Stimulated activated naive CD8-positive, alpha-beta T cell treated with anti-CD3 and anti-CD28 coated beads, Interleukin-15, amount 100 ng/mL, for 72 hours (primary cell): ENCODE measurements at regions not wholly inside any gene's neighbourhood (a gene's known extent, or its start where the extent isn't known, plus 50 kb on each side); places are given as distances from the start of the nearest gene placed in this dataset.

Experiments
- ATAC-seq: fragments of 150-1000 bp; cut with Tn5 transposase; 2 replicates; pipeline ENCODE4 v1.10.0; 2021; ENCODE audit warnings: mild to moderate bottlenecking, moderate library complexity
- DNase-seq, 2 donors: peaks; one replicate each; pipeline ENCODE4 v3.0.0; 2021 to 2022
- H3K27ac Mint-ChIP-seq, 2 donors: one replicate each; pipeline ENCODE4 v1.8.0; 2022; ENCODE audit warnings: mild to moderate bottlenecking in 2 of 2, mixed read lengths in 2 of 2, moderate library complexity in 2 of 2
- H3K27me3 Mint-ChIP-seq: one replicate; pipeline ENCODE4 v1.8.0; 2022; ENCODE audit warnings: mixed read lengths
- H3K4me1 Mint-ChIP-seq: one replicate; pipeline ENCODE4 v1.8.0; 2022; ENCODE audit warnings: mild to moderate bottlenecking, mixed read lengths
- H3K4me3 Mint-ChIP-seq, 2 donors: one replicate each; pipeline ENCODE4 v1.8.0; 2022; ENCODE audit warnings: mild to moderate bottlenecking in 2 of 2, mixed read lengths in 2 of 2, moderate library complexity in 1 of 2
- H3K9me3 Mint-ChIP-seq, 2 donors: one replicate each; pipeline ENCODE4 v1.8.0; 2022; ENCODE audit warnings: mixed read lengths in 2 of 2

DNA sequence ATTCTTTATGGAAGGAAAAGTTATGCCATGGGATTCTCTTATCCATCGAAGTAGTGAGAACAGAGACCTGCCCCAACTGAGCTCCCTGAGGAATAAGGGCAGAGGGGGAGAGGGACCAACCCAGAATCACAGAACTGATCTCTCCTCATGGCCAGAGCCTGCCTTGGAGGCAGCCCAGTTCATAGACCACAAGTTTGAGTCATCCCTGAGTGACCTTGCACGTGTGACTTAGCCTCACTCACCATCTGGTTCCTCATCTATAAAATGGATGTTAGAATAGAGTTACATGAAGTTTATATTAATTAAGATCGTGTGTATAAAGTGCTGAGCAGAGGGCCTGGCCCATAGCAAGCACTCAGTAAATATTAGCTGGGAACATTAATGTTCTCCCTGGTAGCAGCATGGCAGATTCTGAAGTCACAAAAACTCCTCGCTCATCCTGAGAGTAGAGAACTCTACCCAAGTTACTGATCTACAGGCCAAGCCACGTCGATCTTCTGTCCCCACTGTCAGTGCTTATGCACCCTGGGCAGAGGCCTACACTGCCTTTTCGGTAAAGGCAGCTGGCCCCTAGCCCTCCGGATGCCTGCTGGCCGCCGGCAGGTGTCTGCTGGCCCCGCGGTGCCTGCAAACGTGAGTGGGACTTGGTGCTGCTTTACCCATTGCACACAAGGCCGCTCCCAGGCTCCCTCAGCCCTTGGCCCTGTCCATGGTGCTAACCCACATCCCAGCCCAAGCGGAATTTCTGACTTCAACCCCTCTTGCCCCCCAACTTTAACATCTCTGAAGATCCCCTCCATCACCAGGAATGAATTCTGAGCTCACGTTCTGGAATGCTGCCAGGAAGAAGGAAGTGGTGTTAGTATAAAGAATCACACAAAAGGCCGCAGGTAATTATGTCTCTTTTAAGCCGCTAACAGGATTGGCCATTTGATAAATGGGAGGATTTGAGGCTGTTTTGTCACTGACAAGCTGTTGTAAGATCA is 61.1 kb upstream of the ARAP3 start:
- Mint-ChIP-seq H3K27me3 (peaks cover 53% of the 10 kb centered on the region), H3K9me3 (no peaks in the 10 kb centered on the region), H3K27ac (no peak overlapping the region), H3K4me3 (no peak overlapping the region), H3K4me1 (no peaks in the 10 kb centered on the region)
- ATAC-seq (no peak), DNase-seq (no peak)

DNA sequence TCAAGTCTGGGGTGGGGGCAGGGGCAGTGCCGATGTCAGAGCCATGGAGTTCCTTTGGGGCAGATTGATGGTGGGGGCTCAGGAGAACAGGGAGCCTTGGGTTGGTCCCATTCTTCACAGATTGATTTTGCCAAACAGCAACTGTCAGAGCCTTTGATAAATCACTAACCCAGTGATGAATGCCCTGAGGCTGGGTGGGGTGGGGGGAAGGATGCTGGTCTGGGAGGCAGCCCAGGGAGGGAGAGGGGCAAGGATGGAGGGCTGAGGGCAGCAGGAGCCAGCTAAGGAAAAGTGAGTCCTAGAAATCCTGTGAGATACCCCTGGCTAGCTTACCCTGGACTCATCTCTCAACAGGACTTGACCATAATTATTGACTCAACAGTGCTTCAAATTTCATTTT is 60.1 kb upstream of the ARAP3 start:
- H3K4me1 Mint-ChIP-seq: no peaks in the 10 kb centered on the region
- no peaks in the 10 kb centered on the region for H3K9me3 Mint-ChIP-seq
- no peak for DNase-seq
- H3K4me3 Mint-ChIP-seq: no peak overlapping the region
- H3K27me3 Mint-ChIP-seq: peaks cover 55% of the 10 kb centered on the region
- H3K27ac Mint-ChIP-seq: no peak overlapping the region
- no peak for ATAC-seq

DNA sequence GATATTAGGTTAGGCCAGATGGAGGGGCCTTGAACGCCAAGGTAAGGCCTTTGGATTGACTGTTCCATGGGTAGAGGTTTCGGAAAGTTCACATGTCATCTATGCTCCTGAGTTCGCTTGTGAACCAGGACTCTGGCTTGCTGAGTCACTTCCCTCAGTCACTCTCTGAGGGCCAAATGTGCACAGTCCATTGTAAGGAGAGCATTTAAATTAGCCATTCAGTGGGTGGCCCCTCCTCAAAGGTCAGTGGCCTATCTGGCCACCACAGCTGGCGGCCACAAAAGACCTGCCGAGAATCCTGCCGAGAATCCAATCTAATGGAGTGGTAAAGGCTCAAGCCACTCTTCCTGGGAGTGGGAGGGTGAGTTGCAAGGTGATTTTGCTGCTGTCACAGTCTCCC is 58.9 kb upstream of the ARAP3 start:
- H3K4me3 Mint-ChIP-seq: no peak overlapping the region
- H3K27me3 Mint-ChIP-seq: peaks cover 67% of the 10 kb centered on the region
- no peak overlapping the region for H3K27ac Mint-ChIP-seq
- DNase-seq (no peak), ATAC-seq (no peak)
- H3K4me1 Mint-ChIP-seq: no peaks in the 10 kb centered on the region
- H3K9me3 Mint-ChIP-seq: no peaks in the 10 kb centered on the region

DNA sequence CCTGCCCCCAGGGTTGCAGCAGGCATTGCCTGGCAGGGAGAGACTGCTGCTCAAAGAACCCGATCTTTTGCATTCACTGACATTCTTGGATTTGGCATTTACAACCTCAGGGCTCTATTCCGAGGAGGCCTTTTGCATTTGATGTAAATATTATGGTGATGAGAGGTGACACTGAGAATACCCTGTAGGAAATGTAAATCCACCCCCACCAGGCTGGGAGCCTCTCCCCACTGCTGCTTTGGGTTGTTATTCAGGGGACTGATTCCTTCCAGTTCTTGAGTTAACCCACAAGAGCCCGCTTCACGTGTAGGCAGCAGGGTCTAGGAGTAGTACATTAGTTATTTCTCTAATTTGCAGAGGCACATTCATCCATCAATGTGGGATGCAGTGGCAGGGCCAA is 55.5 kb upstream of the ARAP3 start:
- H3K27ac Mint-ChIP-seq: no peak overlapping the region
- DNase-seq (no peak), ATAC-seq (no peak)
- H3K4me3 Mint-ChIP-seq: no peak overlapping the region
- peaks cover 64% of the 10 kb centered on the region for H3K27me3 Mint-ChIP-seq
- no peaks in the 10 kb centered on the region for H3K9me3 Mint-ChIP-seq
- H3K4me1 Mint-ChIP-seq: no peaks in the 10 kb centered on the region

DNA sequence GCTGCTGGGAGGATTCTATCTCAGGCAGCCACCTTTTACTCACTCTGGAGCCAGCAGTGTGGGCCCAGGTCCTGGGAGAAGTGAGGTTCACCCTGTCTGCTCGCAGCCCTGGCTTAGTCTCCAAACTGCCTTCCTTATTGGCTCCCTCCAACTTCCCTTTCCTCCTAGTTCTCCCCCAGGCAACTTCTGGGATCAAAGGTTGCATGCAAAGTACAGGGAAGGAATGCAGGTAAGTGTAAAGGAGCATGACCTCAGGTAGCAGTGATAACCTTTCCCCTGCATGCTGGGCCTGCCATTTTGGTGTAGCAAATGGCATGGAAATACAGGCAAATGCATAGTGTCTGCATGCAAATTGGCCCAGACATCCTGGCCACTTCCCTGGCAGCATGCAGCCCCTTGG is 53.8 kb upstream of the ARAP3 start:
- no peak for ATAC-seq

DNA sequence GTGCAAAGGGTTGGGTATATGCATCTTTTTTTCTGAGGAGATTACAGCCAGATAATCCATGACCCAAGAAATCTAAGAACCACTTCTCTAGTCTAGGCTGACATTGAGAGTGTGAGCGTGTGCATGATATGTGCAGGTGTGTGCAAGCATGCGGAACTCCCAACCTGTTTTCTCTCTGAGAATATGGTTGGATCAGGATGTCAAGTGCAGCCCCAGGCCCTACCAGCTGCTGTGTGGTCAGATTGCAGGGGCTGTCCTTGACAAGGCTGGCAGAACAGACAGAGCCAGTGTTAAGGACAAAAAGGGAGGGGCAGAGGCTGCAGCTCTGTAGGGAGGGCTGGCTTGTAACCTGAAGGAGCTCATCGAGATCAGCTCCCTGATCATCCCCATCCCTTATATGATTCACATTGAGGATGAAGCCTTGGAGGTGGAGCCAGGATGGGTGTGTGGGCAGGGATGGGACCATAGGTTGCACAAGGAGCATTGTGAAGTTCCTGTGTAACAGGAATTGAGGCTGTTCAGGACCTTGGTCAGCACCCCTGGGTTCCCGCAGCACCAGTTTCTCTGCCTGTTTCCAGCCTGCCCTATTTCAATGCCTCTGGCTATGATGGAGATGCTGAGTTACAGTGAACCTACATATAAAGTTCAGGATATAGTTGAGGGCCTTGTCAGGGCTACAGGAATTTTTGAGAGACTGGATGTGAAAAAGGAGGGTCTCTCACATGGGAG is 52.6 kb upstream of the ARAP3 start:
- H3K4me1 Mint-ChIP-seq: no peaks in the 10 kb centered on the region
- H3K9me3 Mint-ChIP-seq: no peaks in the 10 kb centered on the region
- DNase-seq (peak; percentile 12 to 16), ATAC-seq (no peak)
- peaks cover 65% of the 10 kb centered on the region for H3K27me3 Mint-ChIP-seq
- H3K4me3 Mint-ChIP-seq: no peak overlapping the region
- H3K27ac Mint-ChIP-seq: no peak overlapping the region

More for the DNA sequence above, 53.8 kb upstream of the ARAP3 start:
- Mint-ChIP-seq H3K9me3 (no peaks in the 10 kb centered on the region), H3K27me3 (peaks cover 58% of the 10 kb centered on the region), H3K27ac (no peak overlapping the region), H3K4me1 (no peaks in the 10 kb centered on the region), H3K4me3 (no peak overlapping the region)
- no peak for DNase-seq

DNA sequence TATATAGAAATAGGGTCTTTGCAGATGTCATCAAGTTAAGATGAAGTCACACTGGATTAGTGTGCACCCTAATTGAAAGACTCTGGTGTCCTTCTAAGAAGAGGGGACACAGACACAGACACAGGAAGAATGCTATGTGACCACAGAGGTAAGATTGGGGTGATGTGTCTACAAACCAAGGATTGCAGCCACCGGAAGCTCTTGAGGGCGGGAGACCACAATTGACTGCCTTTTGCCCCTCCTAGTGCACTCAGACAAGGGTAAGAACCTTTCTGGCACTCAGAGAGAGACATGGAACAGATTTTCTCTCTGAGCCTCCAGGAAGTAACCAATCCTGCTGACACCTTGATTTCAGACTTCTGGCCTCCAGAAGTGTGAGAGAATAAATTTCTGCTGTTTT is 51.2 kb upstream of the ARAP3 start:
- Mint-ChIP-seq H3K4me3 (no peak overlapping the region), H3K27ac (no peak overlapping the region), H3K4me1 (no peaks in the 10 kb centered on the region), H3K27me3 (peaks cover 56% of the 10 kb centered on the region), H3K9me3 (no peaks in the 10 kb centered on the region)
- no peak for ATAC-seq
- DNase-seq: no peak

DNA sequence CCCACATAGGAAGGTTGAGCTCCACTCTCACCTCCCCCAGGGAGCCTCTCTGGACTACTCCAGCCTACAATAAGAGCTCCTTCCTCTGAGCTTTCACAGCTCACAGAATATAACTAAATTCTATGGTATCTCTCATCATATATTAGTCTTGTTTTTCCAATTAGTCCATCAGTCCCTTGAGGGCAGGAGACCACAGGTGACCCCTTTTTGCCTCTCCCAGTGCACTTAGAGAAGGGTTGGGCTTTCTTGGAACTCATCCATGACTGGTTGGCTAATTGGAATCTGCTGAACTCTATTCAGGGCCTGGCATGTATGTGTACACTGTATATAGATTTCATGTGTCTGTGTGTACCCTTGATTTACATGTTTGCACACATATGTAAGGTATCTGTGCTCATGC is 50.4 kb upstream of the ARAP3 start:
- no peak for ATAC-seq
- no peak for DNase-seq
- H3K27me3 Mint-ChIP-seq: peaks cover 48% of the 10 kb centered on the region
- H3K4me1 Mint-ChIP-seq: no peaks in the 10 kb centered on the region
- H3K27ac Mint-ChIP-seq: no peak overlapping the region
- no peaks in the 10 kb centered on the region for H3K9me3 Mint-ChIP-seq
- H3K4me3 Mint-ChIP-seq: no peak overlapping the region
